GM19035 (cell line): ENCODE measurements at regions not wholly inside any gene's neighbourhood (a gene's known extent, or its start where the extent isn't known, plus 50 kb on each side); places are given as distances from the start of the nearest gene placed in this dataset.

Experiments
- ATAC-seq: cut with Tn5 transposase; IDR thresholded peaks from one replicate; pipeline ENCODE4 v1.9.1; 2021; ENCODE audit not compliant: unreplicated experiment

DNA sequence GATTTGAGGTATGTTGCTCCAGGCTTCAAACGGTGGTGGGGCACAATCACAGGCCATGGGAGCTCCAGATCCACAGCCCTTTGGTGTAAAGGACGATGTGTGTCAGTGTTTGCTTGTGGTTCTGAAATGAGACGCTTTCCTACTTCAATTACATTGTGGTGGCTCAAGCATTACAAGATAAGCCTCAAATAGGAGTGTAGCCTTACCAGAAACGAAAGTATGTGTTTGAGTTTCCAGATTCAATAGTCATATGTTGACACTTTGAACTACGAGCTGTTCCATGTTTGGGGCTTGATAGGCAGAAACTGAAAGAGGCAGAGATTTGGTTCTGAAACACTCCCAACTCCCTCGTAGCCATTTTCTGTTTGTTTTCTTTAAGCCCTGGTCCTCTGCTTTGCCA lies 187.1 kb downstream of the MYLK4 start:
- ATAC-seq = peak; percentile 81

DNA sequence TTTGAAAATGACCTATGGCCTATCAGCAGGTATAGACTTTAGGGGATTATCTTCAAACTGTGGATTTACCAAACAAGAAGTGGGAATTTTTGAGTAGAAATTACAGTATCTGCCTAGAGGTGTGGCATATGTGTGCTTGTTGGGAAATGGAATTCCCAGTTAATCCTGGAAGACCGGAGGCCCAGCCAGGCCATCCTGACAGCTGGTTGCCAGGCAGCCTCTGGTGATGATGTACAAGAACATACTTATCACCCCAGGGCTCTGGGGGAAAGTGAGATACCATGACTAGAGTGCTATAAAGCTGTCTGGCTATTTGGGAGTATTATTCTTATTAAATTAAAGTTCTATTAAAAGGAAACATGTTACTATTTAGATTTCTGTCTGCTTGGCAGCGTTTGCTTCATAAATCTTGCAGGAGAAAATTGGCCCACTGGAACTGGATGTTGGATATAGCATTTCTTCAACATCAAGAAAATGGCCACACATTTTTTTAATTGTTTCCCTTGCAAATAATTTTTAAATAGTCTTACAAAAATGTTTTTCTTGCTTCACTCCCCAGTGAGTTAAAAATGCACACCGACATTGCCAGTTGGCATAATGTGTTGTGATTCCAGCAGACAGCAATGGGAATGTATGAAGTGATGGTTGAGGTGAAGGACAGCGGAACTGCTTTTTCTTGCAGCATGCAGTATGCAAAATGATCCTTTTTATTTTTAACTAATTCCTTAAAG lies 187.8 kb downstream of the MYLK4 start:
- no peak for ATAC-seq

DNA sequence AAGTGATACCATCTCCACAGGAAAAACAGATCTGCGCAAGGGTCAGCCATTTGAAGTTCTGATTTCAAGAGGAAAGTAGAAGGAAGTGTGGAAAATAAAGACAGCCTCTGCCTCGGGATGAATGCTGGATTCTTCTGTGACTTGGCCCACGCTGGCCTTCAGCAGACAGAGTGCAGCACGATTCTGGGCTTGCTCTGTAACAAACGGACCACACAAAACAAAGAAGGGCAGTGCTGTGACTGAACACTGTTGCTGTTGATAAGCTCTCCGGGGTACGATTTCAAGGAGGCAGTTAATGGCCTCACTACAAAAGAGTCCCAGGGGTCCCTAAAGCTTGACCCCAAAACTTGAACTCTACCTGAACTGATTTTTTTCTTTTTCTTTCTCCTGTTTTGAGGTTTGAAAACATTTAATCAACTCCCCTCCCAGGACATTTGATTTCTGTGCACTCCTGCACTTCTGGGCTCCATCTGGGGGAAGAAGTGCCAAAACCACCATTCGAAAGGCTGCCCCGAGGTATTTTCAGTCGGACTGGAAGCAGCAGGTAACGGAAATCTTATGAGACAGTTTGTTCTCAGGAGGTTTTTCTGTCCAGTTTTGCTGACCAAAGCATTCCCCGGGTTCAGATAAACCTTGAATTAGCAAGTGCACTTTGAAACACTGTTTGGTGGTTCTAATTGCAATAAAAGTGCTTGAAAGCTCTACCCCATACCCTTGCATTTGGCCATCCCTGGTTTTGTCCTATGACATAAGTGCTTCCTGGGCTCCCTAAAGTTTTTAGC lies 189.6 kb downstream of the MYLK4 start:
- no peak for ATAC-seq

DNA sequence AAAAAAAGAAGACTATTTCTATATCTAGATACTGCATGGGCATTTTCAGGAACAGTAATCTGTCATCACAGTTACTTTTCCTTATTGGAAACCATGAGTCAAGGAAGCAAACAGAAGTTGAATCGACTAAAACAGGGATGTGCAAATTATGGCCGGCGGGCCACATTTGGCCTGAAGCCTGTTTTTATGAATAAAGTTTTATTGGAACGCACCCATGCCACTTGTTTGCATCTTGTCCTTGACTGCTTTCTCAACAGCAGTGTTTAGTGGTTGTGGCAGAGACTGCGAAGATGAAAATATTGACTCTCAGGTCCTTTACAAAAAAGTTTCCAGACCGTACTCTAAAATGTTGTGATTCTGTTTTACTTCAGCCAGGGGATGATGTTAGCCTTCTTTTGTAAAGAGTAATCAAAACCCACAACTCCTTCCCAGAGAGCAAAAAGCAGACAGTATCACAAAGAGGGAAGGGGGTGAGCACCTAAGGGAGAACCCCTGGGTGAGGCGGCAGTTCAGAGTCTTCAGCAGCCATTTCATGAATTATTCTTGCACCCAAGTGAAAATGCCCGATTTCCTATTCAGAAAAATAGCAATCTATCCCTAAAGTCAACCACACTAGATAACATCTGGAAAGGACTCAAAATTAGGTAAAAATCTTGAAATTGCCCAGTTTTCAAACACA lies 190.4 kb downstream of the MYLK4 start:
- ATAC-seq = no peak

DNA sequence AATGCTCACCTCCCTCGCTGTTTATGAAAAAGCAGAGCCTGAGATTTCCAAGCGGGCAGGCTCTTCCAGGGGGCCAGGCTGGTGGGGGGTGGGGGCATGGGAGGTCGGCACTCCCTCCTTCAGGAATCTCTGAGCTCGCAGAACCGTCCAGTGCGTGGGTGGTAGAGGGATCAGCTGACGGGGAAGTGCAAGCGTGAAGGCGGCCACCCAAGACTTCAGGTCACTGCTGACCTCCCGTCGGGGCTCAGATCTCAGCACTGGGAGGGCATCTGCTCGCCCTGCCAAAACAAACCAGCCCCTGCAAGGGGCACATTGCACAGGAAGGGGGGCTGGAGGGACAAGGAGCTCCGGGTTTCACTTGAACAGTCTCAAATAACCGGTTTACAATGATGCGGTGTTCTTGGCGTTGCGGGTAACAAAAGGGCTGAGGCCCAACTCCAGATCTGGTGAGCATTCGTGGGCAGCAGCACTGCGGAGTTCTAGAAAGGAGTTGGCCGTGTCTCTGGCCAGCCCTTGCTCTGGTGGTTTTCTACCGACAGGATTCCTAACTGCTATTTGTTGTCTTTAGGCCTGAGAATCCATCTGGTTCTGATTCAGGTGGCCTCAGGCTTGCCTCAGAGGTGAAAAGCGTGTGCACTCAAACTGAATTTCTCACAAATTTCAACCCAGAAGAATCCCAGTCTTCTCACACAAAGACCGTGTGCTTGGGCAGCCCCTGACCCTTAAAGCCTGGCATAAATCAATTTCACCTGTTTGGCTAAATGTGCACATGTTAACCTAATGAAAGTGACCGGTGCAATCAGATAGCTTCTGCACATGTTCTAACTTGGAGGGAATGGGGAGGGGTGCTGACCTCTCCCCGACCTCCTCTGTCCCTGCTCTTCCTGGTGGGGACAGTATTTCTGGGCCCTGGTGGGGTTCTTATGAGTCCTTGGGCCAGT lies 191.6 kb downstream of the MYLK4 start:
- ATAC-seq = no peak

DNA sequence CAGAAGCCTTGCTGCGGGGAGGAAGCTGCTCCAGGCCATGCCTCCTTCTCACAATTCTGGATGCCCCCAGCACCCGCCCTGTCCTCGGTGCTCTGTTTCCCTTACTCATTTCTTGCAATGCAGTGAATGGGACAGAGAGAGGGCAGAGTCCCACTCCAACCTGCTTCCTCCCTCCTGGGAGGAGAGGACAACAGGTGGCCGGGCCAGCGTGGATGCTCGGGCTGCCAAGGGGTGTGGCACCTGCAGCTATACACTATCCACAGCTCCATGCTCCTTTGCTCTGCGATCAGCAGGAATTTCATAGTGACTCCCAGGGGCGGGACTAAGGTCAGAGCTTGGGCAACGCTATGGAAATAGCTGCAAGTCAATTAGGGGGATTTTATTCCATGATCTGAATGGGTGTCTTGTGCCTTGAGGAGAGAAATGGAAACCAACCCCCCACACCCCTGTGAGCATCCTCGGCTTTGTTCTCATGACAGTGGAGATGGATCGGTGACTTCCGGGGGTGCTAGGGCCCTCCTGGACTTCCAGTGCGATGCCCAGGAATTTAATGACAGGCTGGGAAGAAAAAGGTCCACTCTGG lies 192.5 kb downstream of the MYLK4 start:
- ATAC-seq = no peak

DNA sequence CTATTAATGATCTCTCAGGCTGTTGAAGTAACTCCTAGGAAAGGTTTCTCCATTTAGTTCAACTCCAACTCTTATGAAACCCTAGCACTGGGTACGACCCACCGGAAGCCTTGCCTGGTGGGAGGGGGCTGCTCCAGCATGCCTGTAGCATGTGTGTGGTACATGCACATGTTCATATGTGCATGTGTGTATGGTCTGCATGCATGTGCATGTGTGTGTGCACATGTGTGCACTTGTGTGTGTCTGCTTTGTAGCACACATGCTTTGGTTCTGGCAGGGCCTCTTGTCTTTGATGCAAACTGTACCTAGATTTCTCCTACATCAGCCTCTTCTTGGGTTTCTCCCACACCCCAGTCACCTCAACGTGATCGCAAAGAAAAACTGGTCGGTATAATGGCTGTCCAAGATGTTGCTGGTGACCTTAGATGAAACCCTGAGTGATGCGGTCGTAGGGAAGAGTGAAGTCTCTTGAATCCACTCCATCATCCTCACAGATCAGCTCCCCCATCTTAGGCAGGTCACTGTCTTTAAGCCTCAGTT lies 193.5 kb downstream of the MYLK4 start:
- ATAC-seq = no peak

DNA sequence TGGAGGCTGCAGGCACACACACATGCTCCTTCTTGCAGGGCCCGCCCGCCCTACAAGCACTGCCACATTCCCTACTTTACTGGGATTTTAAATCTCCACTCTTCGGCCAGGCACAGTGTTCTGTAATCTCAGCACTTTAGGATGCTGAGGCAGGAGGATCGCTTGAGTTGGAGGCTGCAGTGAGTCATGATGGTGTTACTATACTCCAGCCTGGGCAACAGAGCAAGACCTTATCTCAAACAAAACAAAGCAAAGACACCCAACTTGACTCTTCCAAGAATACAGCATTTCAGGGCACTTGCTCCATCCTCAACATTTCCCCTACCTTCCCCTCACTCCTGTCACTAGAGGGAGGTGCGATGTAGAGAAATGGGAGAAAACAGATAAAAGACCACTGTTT lies 194.0 kb downstream of the MYLK4 start:
- no peak for ATAC-seq

DNA sequence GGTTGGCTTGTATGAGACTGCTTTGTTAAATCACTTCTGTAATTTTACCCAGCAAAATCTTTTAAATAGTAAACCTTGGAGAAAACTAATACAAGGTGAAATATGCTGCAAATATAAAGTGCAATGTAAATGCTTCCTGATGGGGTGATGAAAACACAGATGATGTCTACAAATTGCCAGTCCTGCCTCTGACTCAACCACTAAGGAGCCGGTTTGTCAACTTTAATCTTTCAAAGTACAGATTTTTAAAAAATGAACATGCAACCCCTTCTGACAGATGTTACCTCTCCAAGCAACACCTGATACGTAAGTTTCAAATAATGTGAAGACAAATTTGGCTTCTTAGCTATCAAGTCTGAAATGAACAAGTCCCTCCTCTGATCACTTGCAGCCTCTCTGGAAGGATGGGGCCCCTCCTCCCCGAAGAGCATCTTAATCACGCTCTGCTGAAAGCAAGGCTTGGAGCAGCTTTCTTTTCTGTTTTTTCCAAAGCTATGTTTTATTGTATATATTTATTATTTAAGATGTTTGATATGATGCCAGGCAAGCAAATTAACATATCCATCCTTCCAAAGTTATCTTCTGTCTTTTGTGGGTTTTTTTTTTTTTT lies 196.0 kb downstream of the MYLK4 start:
- ATAC-seq = no peak

DNA sequence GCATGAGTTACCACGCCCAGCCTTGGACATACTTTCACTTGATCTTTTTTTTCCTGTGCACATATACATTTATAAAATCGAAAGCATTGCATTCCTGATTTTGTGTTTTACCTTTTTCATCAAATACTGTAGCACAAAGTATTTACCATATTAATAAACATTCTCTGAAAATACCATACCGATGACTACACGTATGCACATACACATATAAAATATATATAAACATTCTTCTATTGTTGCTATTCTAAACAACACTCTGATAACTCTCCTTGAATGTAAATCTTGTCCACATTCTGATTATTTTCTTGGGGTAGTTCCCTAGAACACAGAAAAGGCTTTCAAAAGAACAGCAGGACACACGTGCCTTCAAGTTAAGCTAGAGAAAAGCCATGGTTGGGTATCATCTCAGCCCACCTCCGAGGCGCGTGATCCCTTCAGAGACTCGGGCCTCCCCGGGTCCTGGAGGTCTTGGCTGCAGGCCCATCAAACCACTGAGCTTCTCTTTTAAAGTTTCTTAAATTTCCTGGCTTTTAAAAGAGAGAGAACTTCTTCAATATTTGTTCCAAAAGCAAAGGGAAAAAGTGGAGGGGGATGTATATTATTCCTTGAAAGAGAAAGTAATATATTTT lies 198.1 kb downstream of the MYLK4 start:
- no peak for ATAC-seq

DNA sequence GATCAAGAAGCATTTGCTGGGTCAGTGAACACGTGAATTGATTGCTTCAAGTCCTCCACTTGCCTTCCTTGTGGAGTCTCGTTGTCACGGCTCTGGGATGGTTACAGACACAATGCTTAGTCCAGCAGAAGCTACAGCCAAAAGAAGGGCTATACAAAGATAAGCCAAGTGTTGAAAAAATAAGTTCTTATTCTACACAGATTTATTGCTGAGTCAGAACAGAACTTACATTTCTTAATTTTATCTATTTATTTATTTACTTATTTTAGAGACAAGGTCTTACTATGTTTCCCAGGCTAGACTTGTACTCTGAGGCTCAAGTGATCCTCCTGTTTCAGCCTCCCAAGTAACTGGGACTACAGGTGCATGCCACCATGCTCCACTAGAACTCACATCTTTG lies 199.0 kb downstream of the MYLK4 start:
- ATAC-seq = no peak

DNA sequence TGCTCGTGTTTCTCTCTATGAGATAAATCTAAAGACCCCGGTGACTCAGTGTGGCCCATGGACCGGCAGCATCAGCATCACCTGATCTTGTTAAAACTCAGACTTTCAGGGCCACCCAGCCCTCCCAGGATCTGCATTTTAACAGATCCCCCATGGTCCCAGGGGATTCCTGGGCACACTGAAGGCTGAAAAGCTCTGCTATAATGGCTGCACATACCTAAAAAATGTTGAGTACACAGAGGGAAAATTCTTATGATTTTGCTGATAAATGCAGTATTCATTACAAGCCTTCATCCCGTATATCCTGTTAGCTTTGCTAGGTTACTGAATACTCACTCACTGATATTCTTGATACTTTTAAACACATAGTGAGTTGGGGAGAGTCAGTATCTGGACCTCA lies 200.5 kb downstream of the MYLK4 start:
- no peak for ATAC-seq

DNA sequence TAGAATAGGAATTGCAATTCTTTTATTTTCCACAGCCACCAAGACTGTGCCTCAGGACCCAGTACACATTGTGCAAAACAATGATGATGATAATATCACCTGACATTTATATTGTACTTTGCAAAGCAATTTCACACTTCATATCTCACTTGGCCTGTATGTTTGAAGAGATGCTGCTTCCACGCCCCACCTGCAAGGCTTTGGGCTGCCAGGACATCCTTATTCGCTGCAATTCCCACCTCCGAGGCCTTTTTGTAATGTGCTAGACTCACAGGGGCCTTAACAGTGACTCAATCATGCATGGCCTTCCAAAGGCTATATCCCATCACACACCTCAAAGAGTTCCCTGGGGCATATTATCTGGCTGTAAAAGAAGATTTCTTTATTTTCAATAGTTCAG lies 200.9 kb downstream of the MYLK4 start:
- no peak for ATAC-seq

DNA sequence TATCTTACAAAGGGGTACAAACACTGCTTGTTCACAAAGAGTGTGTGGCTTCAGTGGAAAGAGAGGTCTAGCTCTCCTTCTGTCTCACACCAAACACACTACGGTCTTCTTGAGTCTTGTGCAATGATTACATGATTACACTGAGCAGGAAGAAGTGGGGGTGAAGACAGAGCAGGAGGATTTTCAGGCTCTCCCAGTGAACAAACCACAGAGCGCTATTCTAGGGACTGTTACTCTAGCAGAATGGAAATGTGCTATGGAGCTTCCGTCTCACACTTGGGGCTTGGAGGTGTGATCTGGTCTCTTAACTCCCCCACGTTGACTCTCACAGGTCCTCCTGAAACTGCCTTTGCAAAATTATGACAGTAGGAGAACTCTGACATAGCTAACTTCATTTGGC lies 203.4 kb downstream of the MYLK4 start:
- ATAC-seq = no peak

DNA sequence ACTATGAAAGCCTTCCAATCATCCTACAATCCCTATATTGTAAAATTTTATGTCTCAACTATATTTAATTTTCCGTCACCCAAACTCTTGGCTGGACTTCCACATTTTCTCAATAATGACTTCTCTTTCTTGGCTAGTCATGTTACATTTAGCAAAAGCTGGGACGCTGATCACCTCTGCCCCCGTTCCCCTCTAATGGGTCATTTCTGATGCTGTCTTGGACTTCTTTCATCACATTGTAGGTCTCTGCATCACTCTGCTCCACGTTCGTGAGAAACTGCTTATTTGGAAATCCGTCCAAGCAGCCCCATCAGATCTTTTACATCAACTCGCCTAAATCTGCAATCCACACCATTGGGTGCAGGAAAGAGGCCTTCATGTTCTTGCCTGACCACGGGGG lies 203.8 kb downstream of the MYLK4 start:
- no peak for ATAC-seq

DNA sequence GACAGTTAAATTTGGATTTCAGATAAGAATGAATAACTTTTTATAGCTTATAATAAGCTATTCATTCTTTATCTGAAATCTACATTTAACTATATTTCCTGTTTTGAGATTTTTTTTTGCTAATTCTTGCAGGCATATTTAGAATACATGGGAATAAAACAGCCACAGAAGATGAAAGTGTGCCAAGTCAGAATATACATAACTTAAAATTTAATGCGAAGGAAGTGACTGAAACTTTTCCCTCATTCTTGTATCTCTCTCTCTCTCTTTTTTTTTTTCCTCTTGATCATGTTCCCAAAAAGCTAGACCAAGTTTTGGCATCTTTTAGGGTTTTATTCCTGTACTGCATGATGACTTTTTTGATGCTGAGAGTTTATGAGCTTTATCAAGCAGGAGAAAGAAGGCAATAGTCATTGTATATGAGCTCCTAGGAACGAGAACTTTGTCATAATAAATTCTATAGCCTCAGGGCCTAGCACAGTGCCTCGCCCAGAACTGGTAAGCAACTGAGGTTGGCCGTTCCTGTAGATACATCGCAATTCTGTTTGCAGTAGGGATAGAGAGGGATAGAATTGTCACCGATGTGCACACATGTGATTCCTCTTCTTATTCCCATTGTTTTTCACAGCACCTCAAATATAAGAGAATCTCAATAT lies 205.2 kb downstream of the MYLK4 start:
- no peak for ATAC-seq

DNA sequence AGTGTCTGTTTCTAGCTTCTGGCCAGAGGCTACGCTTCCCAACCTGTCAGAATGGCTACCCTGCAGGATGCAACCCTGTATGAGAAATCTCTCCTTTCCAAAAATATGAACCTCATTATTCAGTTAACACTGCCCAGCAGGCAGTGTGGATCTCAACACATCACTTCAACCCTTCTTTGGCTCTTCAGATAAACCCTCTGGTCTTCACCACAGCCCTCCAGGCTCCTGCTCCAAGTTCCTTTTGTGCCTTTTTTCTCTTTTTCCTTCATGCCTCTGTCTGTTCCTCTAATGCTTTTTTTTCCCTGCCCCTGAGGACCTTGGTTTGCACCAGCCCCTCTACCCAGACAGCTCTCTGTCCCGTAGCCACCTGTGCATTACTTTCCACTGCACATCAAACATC lies 207.4 kb downstream of the MYLK4 start:
- no peak for ATAC-seq

DNA sequence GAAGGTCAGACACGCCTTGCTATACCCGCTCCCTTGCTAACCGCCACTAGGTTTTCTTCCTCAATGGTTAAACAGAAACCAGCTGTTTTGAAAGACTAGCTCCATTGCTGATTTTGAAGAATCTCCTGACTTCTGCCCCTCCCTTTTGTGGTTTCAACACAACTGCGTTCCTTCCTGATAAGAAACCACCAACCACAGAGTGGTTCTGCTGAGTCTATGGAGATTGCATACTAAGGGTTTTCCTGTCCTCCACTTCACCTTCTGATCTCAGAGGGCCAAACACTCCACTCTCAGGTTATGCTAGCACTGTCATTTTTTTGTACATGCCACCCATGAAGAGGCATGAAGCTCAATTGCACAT lies 207.9 kb downstream of the MYLK4 start:
- ATAC-seq = peak; percentile 50
